ENCODE measurements at regions not wholly inside any gene's neighbourhood (a gene's known extent, or its start where the extent isn't known, plus 50 kb on each side); places are given as distances from the start of the nearest gene placed in this dataset.

DNA sequence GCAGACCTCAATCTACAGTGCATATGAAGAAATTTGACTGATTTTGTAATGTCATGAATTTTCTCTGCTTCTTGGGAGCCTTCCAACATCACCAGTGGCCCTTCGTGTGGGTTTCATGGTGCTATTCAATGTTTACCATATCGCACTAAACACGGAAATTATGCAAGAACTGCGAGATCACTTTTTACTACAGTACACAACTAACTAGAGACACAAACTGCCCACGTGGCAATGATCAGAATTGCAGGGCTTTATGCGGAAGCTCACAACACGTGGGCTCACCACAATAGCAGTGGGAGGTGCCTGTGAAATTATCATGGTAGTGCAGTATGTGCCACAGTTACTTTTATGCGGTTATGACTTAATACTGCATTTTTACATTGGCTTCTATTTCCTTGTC lies 449.7 kb upstream of the KLF6 start:
- Histone ChIP-seq H3K36me3 (ENCODE audit: control insufficient read depth in 2 of 2, extremely low read depth in 1 of 2, insufficient read depth in 2 of 2, low read length in 2 of 2) (no peaks in the 10 kb centered on the region), H3K79me2 (ENCODE audit: control insufficient read depth, insufficient read depth, low read length) (no peaks in the 10 kb centered on the region), H3K27me3 (ENCODE audit: control insufficient read depth in 2 of 2, insufficient read depth in 2 of 2, low read length in 2 of 2) (no peaks in the 10 kb centered on the region), H2AFZ (ENCODE audit: low read depth, low read length) (no peak overlapping the region), H3K9me3 (replicated peaks; ENCODE audit: control insufficient read depth, insufficient read depth, low read length) (no peaks in the 10 kb centered on the region), H3K27ac (ENCODE audit: insufficient read depth, low read depth, low read length) (no peak overlapping the region), H4K20me1 (replicated peaks; ENCODE audit: control insufficient read depth, extremely low read depth, insufficient read depth, low read length) (no peaks in the 10 kb centered on the region), H3K9ac (replicated peaks; ENCODE audit: extremely low read depth, insufficient read depth, low read length) (no peak overlapping the region), H3K9me1 (replicated peaks; ENCODE audit: control insufficient read depth, extremely low read depth, insufficient read depth, low read length) (no peaks in the 10 kb centered on the region), H3K4me1 (ENCODE audit: control insufficient read depth, extremely low read depth, insufficient read depth, low read length) (no peaks in the 10 kb centered on the region), H3K4me3 (replicated peaks in 1 of 3; ENCODE audit: insufficient read depth in 1 of 3, low read depth in 1 of 3, low read length in 3 of 3) (no peak overlapping the region), H3K4me2 (ENCODE audit: insufficient read depth, low read length) (no peak overlapping the region)
- ChIA-PET CTCF (no interaction called here), POLR2A (no interaction called here)
- intact Hi-C loops (cut with micrococcal nuclease), result no loop called here
- DNase-seq (ENCODE audit: low read depth, low spot score) (no peak), FAIRE-seq (no peak)
- dilution Hi-C loops (cut with MboI; ENCODE audit: extremely low pct_ligation_motif_present, low sequenced_read_pairs), result no loop called here
- TF ChIP-seq MYC (IDR thresholded peaks at IDR 0.05; ENCODE audit: low read depth, low read length), result no peak
- no peak for TF ChIP-seq POLR2AphosphoS5 (IDR thresholded peaks at IDR 0.05; ENCODE audit: insufficient read depth, low read depth, low read length)
- TF ChIP-seq EZH2 (IDR thresholded peaks at IDR 0.05; ENCODE audit: borderline replicate concordance, low read depth, low read length, severe bottlenecking), result no peak
- TF ChIP-seq, protein P1, sequence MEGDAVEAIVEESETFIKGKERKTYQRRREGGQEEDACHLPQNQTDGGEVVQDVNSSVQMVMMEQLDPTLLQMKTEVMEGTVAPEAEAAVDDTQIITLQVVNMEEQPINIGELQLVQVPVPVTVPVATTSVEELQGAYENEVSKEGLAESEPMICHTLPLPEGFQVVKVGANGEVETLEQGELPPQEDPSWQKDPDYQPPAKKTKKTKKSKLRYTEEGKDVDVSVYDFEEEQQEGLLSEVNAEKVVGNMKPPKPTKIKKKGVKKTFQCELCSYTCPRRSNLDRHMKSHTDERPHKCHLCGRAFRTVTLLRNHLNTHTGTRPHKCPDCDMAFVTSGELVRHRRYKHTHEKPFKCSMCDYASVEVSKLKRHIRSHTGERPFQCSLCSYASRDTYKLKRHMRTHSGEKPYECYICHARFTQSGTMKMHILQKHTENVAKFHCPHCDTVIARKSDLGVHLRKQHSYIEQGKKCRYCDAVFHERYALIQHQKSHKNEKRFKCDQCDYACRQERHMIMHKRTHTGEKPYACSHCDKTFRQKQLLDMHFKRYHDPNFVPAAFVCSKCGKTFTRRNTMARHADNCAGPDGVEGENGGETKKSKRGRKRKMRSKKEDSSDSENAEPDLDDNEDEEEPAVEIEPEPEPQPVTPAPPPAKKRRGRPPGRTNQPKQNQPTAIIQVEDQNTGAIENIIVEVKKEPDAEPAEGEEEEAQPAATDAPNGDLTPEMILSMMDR (IDR thresholded peaks at IDR 0.05; ENCODE audit: extremely low read depth in 1 of 2, insufficient read depth in 1 of 2, low read depth in 1 of 2, low read length in 2 of 2), result no peak
- TF ChIP-seq POLR2A (IDR thresholded peaks at IDR 0.05; ENCODE audit: low read depth, low read length), result no peak
- no peak for TF ChIP-seq GATA2 (IDR thresholded peaks at IDR 0.05; ENCODE audit: insufficient read depth, insufficient read length, low read depth, low read length)
- no peak for TF ChIP-seq JUN (IDR thresholded peaks at IDR 0.05; ENCODE audit: borderline replicate concordance, insufficient read depth, insufficient read length, low read depth)
- TF ChIP-seq, protein P2, sequence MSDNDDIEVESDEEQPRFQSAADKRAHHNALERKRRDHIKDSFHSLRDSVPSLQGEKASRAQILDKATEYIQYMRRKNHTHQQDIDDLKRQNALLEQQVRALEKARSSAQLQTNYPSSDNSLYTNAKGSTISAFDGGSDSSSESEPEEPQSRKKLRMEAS (IDR thresholded peaks at IDR 0.05; ENCODE audit: insufficient read depth, insufficient read length), result no peak
- no peak for TF ChIP-seq FOS (IDR thresholded peaks at IDR 0.05; ENCODE audit: borderline replicate concordance, insufficient read depth, low read length)
- BruUV-seq (replicated peaks), result no TSS peak
